ENCODE measurements at regions not wholly inside any gene's neighbourhood (a gene's known extent, or its start where the extent isn't known, plus 50 kb on each side); places are given as distances from the start of the nearest gene placed in this dataset.

DNA sequence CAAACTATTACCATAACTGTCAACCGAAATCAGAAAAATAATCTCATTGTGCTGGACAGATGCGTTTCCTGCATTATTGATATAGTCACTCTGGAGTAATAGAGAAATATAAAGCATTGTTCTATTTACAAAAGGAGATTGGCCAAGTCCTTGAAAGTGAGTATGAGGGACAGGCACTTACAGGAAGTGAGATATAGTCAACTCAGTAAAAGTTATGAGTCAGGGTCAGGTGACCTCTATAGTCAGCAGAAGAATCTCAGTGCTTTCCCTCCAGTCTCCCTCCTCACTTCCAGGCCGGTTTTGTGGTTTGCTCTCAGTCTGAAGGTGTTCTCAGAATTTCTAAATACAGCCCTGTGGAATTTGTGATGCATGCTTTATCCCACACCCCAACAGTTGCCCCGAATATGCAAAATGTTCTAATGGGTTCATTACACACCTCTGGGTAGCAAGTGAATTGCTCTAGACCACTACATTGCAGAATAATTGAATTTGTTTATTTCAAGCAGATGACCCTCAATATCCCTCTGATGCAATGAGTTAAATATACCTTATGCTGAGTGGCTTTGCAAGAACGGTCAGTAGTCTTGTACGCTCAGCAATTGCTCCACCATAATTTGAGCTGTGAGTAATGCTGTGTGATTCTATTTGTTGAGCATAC is 787.7 kb downstream of the MCTP2 start:
- Histone ChIP-seq H4K20me1 (ENCODE audit: control insufficient read depth, insufficient read depth, low read depth, low read length) (no peaks in the 10 kb centered on the region), H3K27me3 (ENCODE audit: control insufficient read depth, low read length) (no peaks in the 10 kb centered on the region), H3K4me1 (ENCODE audit: control insufficient read depth, low read length) (no peaks in the 10 kb centered on the region), H3K27ac (ENCODE audit: low read depth, low read length) (no peak overlapping the region), H3K79me2 (ENCODE audit: control insufficient read depth, low read length) (no peaks in the 10 kb centered on the region), H3K4me2 (ENCODE audit: low read length) (no peak overlapping the region), H3K4me3 (ENCODE audit: low read length) (no peak overlapping the region), H3K36me3 (ENCODE audit: control insufficient read depth, low read length) (no peaks in the 10 kb centered on the region), H3K9me2 (replicated peaks; ENCODE audit: control insufficient read depth, low read length) (no peaks in the 10 kb centered on the region), H3K9me3 (ENCODE audit: control insufficient read depth, insufficient read depth, low read length) (no peaks in the 10 kb centered on the region), H3F3A (ENCODE audit: control insufficient read depth, insufficient read depth) (no peaks in the 10 kb centered on the region)
- TF ChIP-seq EZH2phosphoT487 (IDR thresholded peaks at IDR 0.05; ENCODE audit: borderline replicate concordance, low read length): no peak
- TF ChIP-seq, protein P1, sequence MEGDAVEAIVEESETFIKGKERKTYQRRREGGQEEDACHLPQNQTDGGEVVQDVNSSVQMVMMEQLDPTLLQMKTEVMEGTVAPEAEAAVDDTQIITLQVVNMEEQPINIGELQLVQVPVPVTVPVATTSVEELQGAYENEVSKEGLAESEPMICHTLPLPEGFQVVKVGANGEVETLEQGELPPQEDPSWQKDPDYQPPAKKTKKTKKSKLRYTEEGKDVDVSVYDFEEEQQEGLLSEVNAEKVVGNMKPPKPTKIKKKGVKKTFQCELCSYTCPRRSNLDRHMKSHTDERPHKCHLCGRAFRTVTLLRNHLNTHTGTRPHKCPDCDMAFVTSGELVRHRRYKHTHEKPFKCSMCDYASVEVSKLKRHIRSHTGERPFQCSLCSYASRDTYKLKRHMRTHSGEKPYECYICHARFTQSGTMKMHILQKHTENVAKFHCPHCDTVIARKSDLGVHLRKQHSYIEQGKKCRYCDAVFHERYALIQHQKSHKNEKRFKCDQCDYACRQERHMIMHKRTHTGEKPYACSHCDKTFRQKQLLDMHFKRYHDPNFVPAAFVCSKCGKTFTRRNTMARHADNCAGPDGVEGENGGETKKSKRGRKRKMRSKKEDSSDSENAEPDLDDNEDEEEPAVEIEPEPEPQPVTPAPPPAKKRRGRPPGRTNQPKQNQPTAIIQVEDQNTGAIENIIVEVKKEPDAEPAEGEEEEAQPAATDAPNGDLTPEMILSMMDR (IDR thresholded peaks at IDR 0.05; ENCODE audit: low read depth, low read length, poor library complexity, severe bottlenecking): no peak

DNA sequence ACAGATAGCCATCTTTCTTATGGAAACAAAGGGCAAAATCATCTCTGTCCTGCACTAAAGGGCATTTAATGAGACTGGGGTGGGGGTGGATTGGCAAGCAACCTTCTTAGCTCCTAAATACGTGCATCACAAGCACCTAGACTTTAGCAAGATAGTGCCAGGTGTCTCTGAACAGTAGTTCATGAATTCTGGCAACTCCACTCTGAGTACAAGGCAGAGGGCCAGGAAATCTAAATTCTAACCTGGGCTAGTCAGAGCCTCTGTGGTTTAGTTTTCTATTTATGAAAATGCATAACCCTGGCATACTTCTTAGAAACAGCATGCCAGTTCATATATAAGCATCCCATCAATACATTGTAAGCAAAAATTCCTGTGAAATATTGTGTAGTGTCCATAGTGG is 788.5 kb downstream of the MCTP2 start:
- Histone ChIP-seq H3K4me3 (ENCODE audit: low read length) (no peak overlapping the region), H3F3A (ENCODE audit: control insufficient read depth, insufficient read depth) (no peaks in the 10 kb centered on the region), H3K36me3 (ENCODE audit: control insufficient read depth, low read length) (no peaks in the 10 kb centered on the region), H4K20me1 (ENCODE audit: control insufficient read depth, insufficient read depth, low read depth, low read length) (no peaks in the 10 kb centered on the region), H3K27me3 (ENCODE audit: control insufficient read depth, low read length) (no peaks in the 10 kb centered on the region), H3K4me1 (ENCODE audit: control insufficient read depth, low read length) (no peaks in the 10 kb centered on the region), H3K4me2 (ENCODE audit: low read length) (no peak overlapping the region), H3K27ac (ENCODE audit: low read depth, low read length) (no peak overlapping the region), H3K9me3 (ENCODE audit: control insufficient read depth, insufficient read depth, low read length) (no peaks in the 10 kb centered on the region), H3K9me2 (replicated peaks; ENCODE audit: control insufficient read depth, low read length) (no peaks in the 10 kb centered on the region), H3K79me2 (ENCODE audit: control insufficient read depth, low read length) (no peaks in the 10 kb centered on the region)
- TF ChIP-seq, protein P1 (IDR thresholded peaks at IDR 0.05; ENCODE audit: low read depth, low read length, poor library complexity, severe bottlenecking): no peak
- no peak for TF ChIP-seq EZH2phosphoT487 (IDR thresholded peaks at IDR 0.05; ENCODE audit: borderline replicate concordance, low read length)

DNA sequence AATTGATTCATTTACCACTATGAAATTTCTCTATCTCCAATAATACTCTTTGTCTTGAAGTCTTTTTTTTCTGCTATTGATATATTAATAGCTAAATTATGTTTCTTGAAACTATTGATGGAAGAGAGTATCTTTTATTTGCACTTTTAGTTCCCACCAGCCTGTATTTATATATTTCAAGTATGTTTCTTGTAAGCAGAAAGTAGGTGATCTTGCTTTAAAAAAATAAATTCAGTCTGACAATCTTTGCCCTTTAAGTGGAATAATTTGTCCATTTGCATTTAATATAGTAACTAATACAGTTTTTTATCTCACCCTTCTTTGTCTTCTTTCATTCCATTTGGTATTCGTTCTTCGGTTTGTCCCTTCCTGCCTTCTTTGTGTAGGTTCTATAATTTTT is 790.5 kb downstream of the MCTP2 start:
- H3K27me3 ChIP-seq (ENCODE audit: control insufficient read depth, low read length): no peaks in the 10 kb centered on the region
- no peak overlapping the region for H3K4me3 ChIP-seq (ENCODE audit: low read length)
- H3K9me3 ChIP-seq (ENCODE audit: control insufficient read depth, insufficient read depth, low read length): no peaks in the 10 kb centered on the region
- H4K20me1 ChIP-seq (ENCODE audit: control insufficient read depth, insufficient read depth, low read depth, low read length): no peaks in the 10 kb centered on the region
- H3K4me1 ChIP-seq (ENCODE audit: control insufficient read depth, low read length): no peaks in the 10 kb centered on the region
- H3K36me3 ChIP-seq (ENCODE audit: control insufficient read depth, low read length): no peaks in the 10 kb centered on the region
- H3K27ac ChIP-seq (ENCODE audit: low read depth, low read length): no peak overlapping the region
- no peaks in the 10 kb centered on the region for H3K79me2 ChIP-seq (ENCODE audit: control insufficient read depth, low read length)
- TF ChIP-seq, protein P1 (IDR thresholded peaks at IDR 0.05; ENCODE audit: low read depth, low read length, poor library complexity, severe bottlenecking): no peak
- TF ChIP-seq EZH2phosphoT487 (IDR thresholded peaks at IDR 0.05; ENCODE audit: borderline replicate concordance, low read length): no peak
- no peaks in the 10 kb centered on the region for H3K9me2 ChIP-seq (replicated peaks; ENCODE audit: control insufficient read depth, low read length)
- no peak overlapping the region for H3K4me2 ChIP-seq (ENCODE audit: low read length)
- H3F3A ChIP-seq (ENCODE audit: control insufficient read depth, insufficient read depth): no peaks in the 10 kb centered on the region

Data from DOHH2 (cell line).